Keratinocyte (primary cell): ENCODE measurements at regions not wholly inside any gene's neighbourhood (a gene's known extent, or its start where the extent isn't known, plus 50 kb on each side); places are given as distances from the start of the nearest gene placed in this dataset.

Source experiments
- DNase-seq: peaks from one replicate; pipeline ENCODE4 v3.0.0-alpha.2; 2011; ENCODE audit warnings: low read depth, missing footprints, low spot score
- FAIRE-seq: peaks from 2 replicates; lab custom pipeline; 2011; peaks lifted over from hg19 to GRCh38; lab: Jason Lieb, UNC
- H2AFZ ChIP-seq: 2 replicates; pipeline ENCODE4 v1.6.0; 2012; ENCODE audit warnings: low read length, control low read depth, inconsistent platforms; ENCODE audit not compliant: control insufficient read depth
- H3K27ac ChIP-seq: 2 replicates; pipeline ENCODE4 v1.5.1; 2011; ENCODE audit warnings: low read length; ENCODE audit not compliant: control insufficient read depth, insufficient read depth
- H3K27me3 ChIP-seq: 3 replicates; pipeline ENCODE4 v1.6.0; 2011; ENCODE audit warnings: low read length; ENCODE audit not compliant: control insufficient read depth, insufficient read depth; ENCODE audit errors: extremely low read depth
- H3K36me3 ChIP-seq, 2 experiments: 2 replicates in 1 of 2; 3 replicates in 1 of 2; pipeline ENCODE4 v1.5.1; 2011; ENCODE audit warnings: low read length in 2 of 2, mild to moderate bottlenecking in 1 of 2; ENCODE audit not compliant: control insufficient read depth in 2 of 2, insufficient read depth in 2 of 2; ENCODE audit errors: extremely low read depth in 1 of 2
- H3K4me1 ChIP-seq: 3 replicates; pipeline ENCODE4 v1.5.1; 2011; ENCODE audit warnings: low read length; ENCODE audit not compliant: control insufficient read depth, insufficient read depth; ENCODE audit errors: extremely low read depth
- H3K4me2 ChIP-seq: 3 replicates; pipeline ENCODE4 v1.6.0; 2011; ENCODE audit warnings: low read depth, low read length; ENCODE audit not compliant: control insufficient read depth, insufficient read depth; ENCODE audit errors: extremely low read depth
- H3K4me3 ChIP-seq, 3 experiments: fragments of 200-600 bp in 1 of 3; sonication (generic) in 1 of 3; 2 replicates in 2 of 3; 3 replicates in 1 of 3; pipeline ENCODE4 v1.5.1; 2011 to 2016; ENCODE audit warnings: low read length in 3 of 3, mild to moderate bottlenecking in 3 of 3, control low read depth in 2 of 3, inconsistent platforms in 1 of 3, low read depth in 1 of 3, mixed read lengths in 1 of 3, mixed run types in 1 of 3, moderate library complexity in 1 of 3; ENCODE audit not compliant: control insufficient read depth in 2 of 3, insufficient read depth in 2 of 3; ENCODE audit errors: extremely low read depth in 1 of 3
- H3K79me2 ChIP-seq: 2 replicates; pipeline ENCODE4 v1.6.0; 2012; ENCODE audit warnings: low read length; ENCODE audit not compliant: control insufficient read depth, insufficient read depth
- H3K9ac ChIP-seq: 3 replicates; pipeline ENCODE4 v1.6.0; 2011; ENCODE audit warnings: low read length; ENCODE audit not compliant: control insufficient read depth, insufficient read depth; ENCODE audit errors: extremely low read depth
- H3K9me1 ChIP-seq: 3 replicates; pipeline ENCODE4 v1.6.0; 2011; ENCODE audit warnings: low read length; ENCODE audit not compliant: control insufficient read depth, insufficient read depth; ENCODE audit errors: extremely low read depth
- H3K9me3 ChIP-seq: 2 replicates; pipeline ENCODE4 v1.5.1; 2012; ENCODE audit warnings: low read depth, low read length; ENCODE audit not compliant: control insufficient read depth
- H4K20me1 ChIP-seq: 3 replicates; pipeline ENCODE4 v1.6.0; 2011; ENCODE audit warnings: low read length; ENCODE audit not compliant: control insufficient read depth, insufficient read depth; ENCODE audit errors: extremely low read depth
- EZH2 ChIP-seq: IDR thresholded peaks from one replicate; pipeline ENCODE4 v1.6.1; 2012; ENCODE audit warnings: inconsistent platforms, mild to moderate bottlenecking, low read length, moderate library complexity
- dilution Hi-C: fragments of 300-500 bp; cut with MboI; formaldehyde crosslinking; loops from one replicate; pipeline ENCODE4 v1.7.0; 2020; ENCODE audit warnings: low sequenced_read_pairs; ENCODE audit not compliant: extremely low pct_ligation_motif_present
- TF ChIP-seq, protein P1 (sequence below), 3 experiments: IDR thresholded peaks in 1 of 3; conservative IDR thresholded peaks in 1 of 3; optimal IDR thresholded peaks in 1 of 3; 2 replicates in 2 of 3; 3 replicates in 1 of 3; pipeline versions ENCODE3 to v1.5.1; 2011; ENCODE audit warnings: low read length in 3 of 3, mild to moderate bottlenecking in 3 of 3, moderate library complexity in 2 of 3, control low read depth in 1 of 3, inconsistent platforms in 1 of 3; ENCODE audit not compliant: insufficient read depth in 2 of 3; ENCODE audit errors: extremely low read depth in 1 of 3

- H3K4me2 ChIP-seq, result no peak overlapping the region
- H3K9ac ChIP-seq, result no peak overlapping the region
- DNase-seq (no peak), FAIRE-seq (no peak)
- dilution Hi-C loops, result no loop called here
- no peak overlapping the region for H3K4me3 ChIP-seq
- no peak overlapping the region for H2AFZ ChIP-seq
- no peaks in the 10 kb centered on the region for H3K9me1 ChIP-seq
- no peaks in the 10 kb centered on the region for H3K27me3 ChIP-seq
- H3K36me3 ChIP-seq, result no peaks in the 10 kb centered on the region
- TF ChIP-seq, protein P1, sequence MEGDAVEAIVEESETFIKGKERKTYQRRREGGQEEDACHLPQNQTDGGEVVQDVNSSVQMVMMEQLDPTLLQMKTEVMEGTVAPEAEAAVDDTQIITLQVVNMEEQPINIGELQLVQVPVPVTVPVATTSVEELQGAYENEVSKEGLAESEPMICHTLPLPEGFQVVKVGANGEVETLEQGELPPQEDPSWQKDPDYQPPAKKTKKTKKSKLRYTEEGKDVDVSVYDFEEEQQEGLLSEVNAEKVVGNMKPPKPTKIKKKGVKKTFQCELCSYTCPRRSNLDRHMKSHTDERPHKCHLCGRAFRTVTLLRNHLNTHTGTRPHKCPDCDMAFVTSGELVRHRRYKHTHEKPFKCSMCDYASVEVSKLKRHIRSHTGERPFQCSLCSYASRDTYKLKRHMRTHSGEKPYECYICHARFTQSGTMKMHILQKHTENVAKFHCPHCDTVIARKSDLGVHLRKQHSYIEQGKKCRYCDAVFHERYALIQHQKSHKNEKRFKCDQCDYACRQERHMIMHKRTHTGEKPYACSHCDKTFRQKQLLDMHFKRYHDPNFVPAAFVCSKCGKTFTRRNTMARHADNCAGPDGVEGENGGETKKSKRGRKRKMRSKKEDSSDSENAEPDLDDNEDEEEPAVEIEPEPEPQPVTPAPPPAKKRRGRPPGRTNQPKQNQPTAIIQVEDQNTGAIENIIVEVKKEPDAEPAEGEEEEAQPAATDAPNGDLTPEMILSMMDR (optimal IDR thresholded peaks at IDR 0.05 in 1 of 3, IDR thresholded peaks at IDR 0.05 in 1 of 3, conservative IDR thresholded peaks at IDR 0.05 in 1 of 3; ENCODE audit: extremely low read depth in 1 of 3, insufficient read depth in 2 of 3, low read length in 3 of 3), result no peak
- no peak for TF ChIP-seq EZH2
- no peak overlapping the region for H3K27ac ChIP-seq
- no peaks in the 10 kb centered on the region for H3K4me1 ChIP-seq
- H4K20me1 ChIP-seq, result no peaks in the 10 kb centered on the region
- H3K9me3 ChIP-seq, result no peaks in the 10 kb centered on the region
- H3K79me2 ChIP-seq, result no peaks in the 10 kb centered on the region
Measured at GRCh38 chr2:122651236-122651635, 895.8 kb downstream of the TSN start.

DNA sequence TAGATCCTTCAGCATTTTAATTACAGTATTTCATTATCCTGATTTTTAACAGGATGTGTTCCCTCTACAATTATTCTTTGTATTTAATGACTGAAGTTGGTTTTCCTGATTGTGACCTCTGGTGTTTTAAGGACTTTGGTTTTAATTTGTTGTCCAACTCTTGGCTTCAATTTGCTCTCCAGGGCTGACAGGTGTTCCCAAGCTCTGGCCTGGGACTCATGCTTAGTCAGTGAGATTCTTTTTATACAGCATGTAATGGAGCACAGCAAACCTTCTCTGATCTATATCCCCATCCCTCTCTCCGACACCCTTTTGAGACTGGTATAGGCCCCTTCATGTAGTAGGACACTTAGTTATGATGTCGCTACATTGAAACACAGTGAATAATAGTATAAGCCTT lies 896.3 kb downstream of the TSN start:
- no peaks in the 10 kb centered on the region for H3K9me1 ChIP-seq
- no peak for FAIRE-seq
- no peak for DNase-seq
- H3K9ac ChIP-seq, result no peak overlapping the region
- no peak overlapping the region for H3K27ac ChIP-seq
- no peak overlapping the region for H3K4me3 ChIP-seq
- H3K36me3 ChIP-seq, result no peaks in the 10 kb centered on the region
- H3K27me3 ChIP-seq, result no peaks in the 10 kb centered on the region
- H3K9me3 ChIP-seq, result no peaks in the 10 kb centered on the region
- no peak overlapping the region for H3K4me2 ChIP-seq
- TF ChIP-seq, protein P1 (optimal IDR thresholded peaks at IDR 0.05 in 1 of 3, IDR thresholded peaks at IDR 0.05 in 1 of 3, conservative IDR thresholded peaks at IDR 0.05 in 1 of 3; ENCODE audit: extremely low read depth in 1 of 3, insufficient read depth in 2 of 3, low read length in 3 of 3), result no peak
- no peak for TF ChIP-seq EZH2
- H3K4me1 ChIP-seq, result no peaks in the 10 kb centered on the region
- no peak overlapping the region for H2AFZ ChIP-seq
- no peaks in the 10 kb centered on the region for H4K20me1 ChIP-seq
- H3K79me2 ChIP-seq, result no peaks in the 10 kb centered on the region
- dilution Hi-C loops, result no loop called here
